ENCODE measurements at regions not wholly inside any gene's neighbourhood (a gene's known extent, or its start where the extent isn't known, plus 50 kb on each side); places are given as distances from the start of the nearest gene placed in this dataset.

- Histone ChIP-seq H3K4me1 (no peaks in the 10 kb centered on the region), H3K9me3 (no peaks in the 10 kb centered on the region), H3K36me3 (no peaks in the 10 kb centered on the region), H3K27ac (no peak overlapping the region), H3K4me3 (replicated peaks in 1 of 3) (no peak overlapping the region), H3K27me3 (no peaks in the 10 kb centered on the region)
- intact Hi-C loops (cut with DNase I) = no loop called here
- TF ChIP-seq CTCF (IDR thresholded peaks at IDR 0.05) = no peak
- no peak for TF ChIP-seq POLR2A (IDR thresholded peaks at IDR 0.05)
- no peak for DNase-seq
- whole genome bisulfite sequencing, 2 donors = 70 to 90% methylated on average over 5 of the region's 5 CpGs
These were observed 145.2 kb upstream of the VSTM2B start for GRCh38 chr19:29380581-29380980.

GRCh38 chr19:29381353-29382203, 144.2 kb upstream of the VSTM2B start:
- no peak for TF ChIP-seq CTCF (IDR thresholded peaks at IDR 0.05)
- TF ChIP-seq POLR2A (IDR thresholded peaks at IDR 0.05) = no peak
- no peak overlapping the region for H3K4me3 ChIP-seq (replicated peaks in 1 of 3)
- H3K27me3 ChIP-seq = no peaks in the 10 kb centered on the region
- no peak for DNase-seq
- intact Hi-C loops (cut with DNase I) = no loop called here
- H3K27ac ChIP-seq = no peak overlapping the region
- no peaks in the 10 kb centered on the region for H3K9me3 ChIP-seq
- WGBS, 2 donors = 86 to 91% methylated on average over 15 to 17 of the region's 17 CpGs
- H3K4me1 ChIP-seq = no peaks in the 10 kb centered on the region
- H3K36me3 ChIP-seq = no peaks in the 10 kb centered on the region

- DNase-seq = no peak
- Histone ChIP-seq H3K27me3 (no peaks in the 10 kb centered on the region), H3K4me3 (replicated peaks in 1 of 3) (no peak overlapping the region), H3K9me3 (no peaks in the 10 kb centered on the region), H3K27ac (no peak overlapping the region), H3K36me3 (no peaks in the 10 kb centered on the region), H3K4me1 (no peaks in the 10 kb centered on the region)
- intact Hi-C loops (cut with DNase I) = no loop called here
- WGBS, 2 donors = 67 to 71% methylated on average over 6 of the region's 6 CpGs
- TF ChIP-seq CTCF (IDR thresholded peaks at IDR 0.05) (no peak), POLR2A (IDR thresholded peaks at IDR 0.05) (no peak)
These were observed 142.1 kb upstream of the VSTM2B start for GRCh38 chr19:29383696-29384095.

- DNase-seq = no peak
These were observed 141.1 kb upstream of the VSTM2B start for GRCh38 chr19:29384656-29385055.

More at GRCh38 chr19:29384656-29385055, 141.1 kb upstream of the VSTM2B start:
- H3K27me3 ChIP-seq = no peaks in the 10 kb centered on the region
- TF ChIP-seq POLR2A (IDR thresholded peaks at IDR 0.05) = no peak
- no peak for TF ChIP-seq CTCF (IDR thresholded peaks at IDR 0.05)
- no peak overlapping the region for H3K4me3 ChIP-seq (replicated peaks in 1 of 3)
- no peak overlapping the region for H3K27ac ChIP-seq
- H3K9me3 ChIP-seq = no peaks in the 10 kb centered on the region
- intact Hi-C loops (cut with DNase I) = no loop called here
- H3K4me1 ChIP-seq = no peaks in the 10 kb centered on the region
- WGBS, 2 donors = 69 to 74% methylated on average over 8 of the region's 8 CpGs
- no peaks in the 10 kb centered on the region for H3K36me3 ChIP-seq
